SK-N-SH (cell line): ENCODE measurements at regions not wholly inside any gene's neighbourhood (a gene's known extent, or its start where the extent isn't known, plus 50 kb on each side); places are given as distances from the start of the nearest gene placed in this dataset.

Experiments
- CTCF ChIA-PET: fragments of 300-600, 350-600 bp; formaldehyde crosslinking; extraction: SDS; loops from one replicate; lab custom pipeline; 2021; lab: Yijun Ruan, JAX
- POLR2A ChIA-PET: fragments of 350-600 bp; sonication (Branson Sonifier 250); formaldehyde crosslinking; extraction: SDS; loops from one replicate; lab custom pipeline; 2020; ENCODE audit warnings: antibody characterized with exemption, inconsistent platforms; lab: Yijun Ruan, JAX
- DNase-seq: peaks from one replicate; pipeline ENCODE4 v3.0.0; 2012
- H2AFZ ChIP-seq: fragments of 200-600 bp; sonication (generic); 2 replicates; pipeline ENCODE4 v1.8.1; 2016; ENCODE audit warnings: antibody characterized with exemption, mild to moderate bottlenecking, low read depth
- H3F3A ChIP-seq: fragments of 200-600 bp; sonication (generic); replicated peaks from 2 replicates; pipeline ENCODE3; 2016; ENCODE audit warnings: antibody characterized with exemption, mild to moderate bottlenecking; ENCODE audit not compliant: insufficient read depth
- H3K27ac ChIP-seq, 2 experiments: fragments of 200-500 bp in 1 of 2; fragments of 200-600 bp in 1 of 2; sonication (Bioruptor generic) in 1 of 2; sonication (generic), shearing (Covaris generic) in 1 of 2; 2 replicates each; pipeline versions ENCODE4 v1.5.1 to v1.6.1; 2014 to 2016; ENCODE audit warnings: low read depth in 2 of 2, inconsistent platforms in 1 of 2, low read length in 1 of 2, mild to moderate bottlenecking in 1 of 2, mixed read lengths in 1 of 2
- H3K27me3 ChIP-seq: fragments of 200-600 bp; sonication (generic), shearing (Covaris generic); 2 replicates; pipeline ENCODE4 v1.6.1; 2016; ENCODE audit warnings: mixed run types; ENCODE audit not compliant: insufficient read depth
- H3K36me3 ChIP-seq, 2 experiments: fragments of 200-500 bp in 1 of 2; fragments of 200-600 bp in 1 of 2; sonication (Bioruptor generic) in 1 of 2; sonication (generic) in 1 of 2; replicated peaks in 1 of 2; 2 replicates each; pipeline versions ENCODE3 to v1.5.1; 2014 to 2016; ENCODE audit warnings: low read length in 1 of 2, mild to moderate bottlenecking in 1 of 2; ENCODE audit not compliant: insufficient read depth in 2 of 2, control insufficient read depth in 1 of 2
- H3K4me1 ChIP-seq, 2 experiments: fragments of 200-500 bp in 1 of 2; fragments of 200-600 bp in 1 of 2; sonication (Bioruptor generic) in 1 of 2; sonication (generic), shearing (Covaris generic) in 1 of 2; 2 replicates each; pipeline versions ENCODE4 v1.5.1 to v1.6.1; 2014 to 2016; ENCODE audit warnings: low read depth in 1 of 2, low read length in 1 of 2, mixed run types in 1 of 2; ENCODE audit not compliant: insufficient read depth in 2 of 2, control insufficient read depth in 1 of 2
- H3K4me2 ChIP-seq: fragments of 200-600 bp; sonication (generic), shearing (Covaris generic); 2 replicates; pipeline ENCODE4 v1.6.1; 2017; ENCODE audit warnings: mixed run types
- H3K4me3 ChIP-seq, 2 experiments: fragments of 200-500 bp in 1 of 2; fragments of 200-600 bp in 1 of 2; sonication (Bioruptor generic) in 1 of 2; sonication (generic), shearing (Covaris generic) in 1 of 2; 2 replicates each; pipeline versions ENCODE4 v1.5.1 to v1.8.1; 2014 to 2016; ENCODE audit warnings: low read depth in 2 of 2, inconsistent platforms in 1 of 2, low read length in 1 of 2, mild to moderate bottlenecking in 1 of 2, mixed read lengths in 1 of 2, moderate library complexity in 1 of 2
- H3K79me2 ChIP-seq: fragments of 200-600 bp; sonication (generic); 2 replicates; pipeline ENCODE4 v1.8.1; 2017; ENCODE audit warnings: mild to moderate bottlenecking; ENCODE audit not compliant: insufficient read depth
- H3K9ac ChIP-seq: fragments of 200-600 bp; sonication (generic); 2 replicates; pipeline ENCODE4 v1.6.1; 2017; ENCODE audit warnings: mixed run types
- H3K9me2 ChIP-seq: fragments of 200-600 bp; sonication (generic); 2 replicates; pipeline ENCODE4 v1.6.1; 2017; ENCODE audit warnings: mixed run types
- H3K9me3 ChIP-seq: fragments of 200-600 bp; sonication (generic); 2 replicates; pipeline ENCODE4 v1.6.1; 2017; ENCODE audit warnings: mixed run types, mild to moderate bottlenecking, moderate library complexity
- H4K20me1 ChIP-seq: fragments of 200-600 bp; sonication (generic); 2 replicates; pipeline ENCODE4 v1.6.1; 2017; ENCODE audit warnings: mild to moderate bottlenecking, mixed run types; ENCODE audit not compliant: insufficient read depth
- CHD2 ChIP-seq: fragments of 150-350 bp; IDR thresholded peaks from 2 replicates; pipeline ENCODE4 v1.6.1; 2018; ENCODE audit warnings: low read length; ENCODE audit not compliant: partially characterized antibody
- EP300 ChIP-seq, 2 experiments: IDR thresholded peaks; 2 replicates each; pipeline versions ENCODE4 v1.4.0 to v1.6.1; 2012; ENCODE audit warnings: borderline replicate concordance in 1 of 2, low read depth in 1 of 2, low read length in 1 of 2
- FOXM1 ChIP-seq: IDR thresholded peaks from 2 replicates; pipeline ENCODE4 v1.4.0; 2012; ENCODE audit warnings: low read depth, mild to moderate bottlenecking
- MAX ChIP-seq: IDR thresholded peaks from 2 replicates; pipeline ENCODE4 v1.4.0; 2012; ENCODE audit warnings: low read depth
- MEF2A ChIP-seq: IDR thresholded peaks from 2 replicates; pipeline ENCODE4 v1.4.0; 2012; ENCODE audit warnings: low read depth, borderline replicate concordance
- MXI1 ChIP-seq: IDR thresholded peaks from 2 replicates; pipeline ENCODE4 v1.6.1; 2012; ENCODE audit warnings: mild to moderate bottlenecking, low read depth, low read length, improper control_type of control experiment
- NRF1 ChIP-seq: IDR thresholded peaks from 2 replicates; pipeline ENCODE4 v1.6.1; 2012; ENCODE audit warnings: low read depth, mild to moderate bottlenecking, low read length
- PBX3 ChIP-seq: IDR thresholded peaks from 2 replicates; pipeline ENCODE4; 2012
- POLR2AphosphoS5 ChIP-seq: IDR thresholded peaks from 2 replicates; pipeline ENCODE4 v1.6.1; 2012; ENCODE audit warnings: low read depth, low read length
- RAD21 ChIP-seq: IDR thresholded peaks from 2 replicates; pipeline ENCODE4 v1.6.1; 2012; ENCODE audit warnings: mild to moderate bottlenecking, low read length
- RFX5 ChIP-seq: IDR thresholded peaks from 2 replicates; pipeline ENCODE4 v1.6.1; 2012; ENCODE audit warnings: mild to moderate bottlenecking, improper control_type of control experiment, low read length
- WGBS: methylation state at CpG from one replicate; pipeline ENCODE4 v1.1.6; 2017; ENCODE audit warnings: low lambda C conversion rate; 5-methylcytosine and 5-hydroxymethylcytosine counted together
- TF ChIP-seq, protein P1 (sequence below): IDR thresholded peaks from 2 replicates; pipeline ENCODE4 v1.6.1; 2012; ENCODE audit warnings: mild to moderate bottlenecking, low read depth, low read length, moderate library complexity
- TF ChIP-seq, protein P2 (sequence below): fragments of 150-350 bp; IDR thresholded peaks from 2 replicates; pipeline ENCODE4 v1.6.1; 2016; ENCODE audit warnings: mild to moderate bottlenecking, low read depth, low read length

- H3K79me2 ChIP-seq, result no peaks in the 10 kb centered on the region
- H4K20me1 ChIP-seq, result no peaks in the 10 kb centered on the region
- H3K4me2 ChIP-seq, result no peak overlapping the region
- no peak overlapping the region for H3K27ac ChIP-seq
- H2AFZ ChIP-seq, result no peak overlapping the region
- ChIA-PET POLR2A (no interaction called here), CTCF (interaction anchor here (0.8 kb wide), 1 partner anchor 8 kb away, joined by 3 read pairs; no protein-coding TSS in a partner anchor)
- no peaks in the 10 kb centered on the region for H3K9me2 ChIP-seq
- WGBS, result 26% methylated on average over 9 of the region's 14 CpGs
- H3K36me3 ChIP-seq, result no peaks in the 10 kb centered on the region
- H3F3A ChIP-seq, result peaks cover 4% of the 10 kb centered on the region
- no peaks in the 10 kb centered on the region for H3K27me3 ChIP-seq
- no peak overlapping the region for H3K4me3 ChIP-seq
- H3K9ac ChIP-seq, result no peak overlapping the region
- DNase-seq, result no peak
- no peaks in the 10 kb centered on the region for H3K4me1 ChIP-seq
- H3K9me3 ChIP-seq, result no peaks in the 10 kb centered on the region
- TF ChIP-seq MEF2A, result no peak
- TF ChIP-seq NRF1, result no peak
- no peak for TF ChIP-seq PBX3
- TF ChIP-seq, protein P1, sequence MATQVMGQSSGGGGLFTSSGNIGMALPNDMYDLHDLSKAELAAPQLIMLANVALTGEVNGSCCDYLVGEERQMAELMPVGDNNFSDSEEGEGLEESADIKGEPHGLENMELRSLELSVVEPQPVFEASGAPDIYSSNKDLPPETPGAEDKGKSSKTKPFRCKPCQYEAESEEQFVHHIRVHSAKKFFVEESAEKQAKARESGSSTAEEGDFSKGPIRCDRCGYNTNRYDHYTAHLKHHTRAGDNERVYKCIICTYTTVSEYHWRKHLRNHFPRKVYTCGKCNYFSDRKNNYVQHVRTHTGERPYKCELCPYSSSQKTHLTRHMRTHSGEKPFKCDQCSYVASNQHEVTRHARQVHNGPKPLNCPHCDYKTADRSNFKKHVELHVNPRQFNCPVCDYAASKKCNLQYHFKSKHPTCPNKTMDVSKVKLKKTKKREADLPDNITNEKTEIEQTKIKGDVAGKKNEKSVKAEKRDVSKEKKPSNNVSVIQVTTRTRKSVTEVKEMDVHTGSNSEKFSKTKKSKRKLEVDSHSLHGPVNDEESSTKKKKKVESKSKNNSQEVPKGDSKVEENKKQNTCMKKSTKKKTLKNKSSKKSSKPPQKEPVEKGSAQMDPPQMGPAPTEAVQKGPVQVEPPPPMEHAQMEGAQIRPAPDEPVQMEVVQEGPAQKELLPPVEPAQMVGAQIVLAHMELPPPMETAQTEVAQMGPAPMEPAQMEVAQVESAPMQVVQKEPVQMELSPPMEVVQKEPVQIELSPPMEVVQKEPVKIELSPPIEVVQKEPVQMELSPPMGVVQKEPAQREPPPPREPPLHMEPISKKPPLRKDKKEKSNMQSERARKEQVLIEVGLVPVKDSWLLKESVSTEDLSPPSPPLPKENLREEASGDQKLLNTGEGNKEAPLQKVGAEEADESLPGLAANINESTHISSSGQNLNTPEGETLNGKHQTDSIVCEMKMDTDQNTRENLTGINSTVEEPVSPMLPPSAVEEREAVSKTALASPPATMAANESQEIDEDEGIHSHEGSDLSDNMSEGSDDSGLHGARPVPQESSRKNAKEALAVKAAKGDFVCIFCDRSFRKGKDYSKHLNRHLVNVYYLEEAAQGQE, result no peak
- no peak for TF ChIP-seq CHD2
- TF ChIP-seq, protein P2, sequence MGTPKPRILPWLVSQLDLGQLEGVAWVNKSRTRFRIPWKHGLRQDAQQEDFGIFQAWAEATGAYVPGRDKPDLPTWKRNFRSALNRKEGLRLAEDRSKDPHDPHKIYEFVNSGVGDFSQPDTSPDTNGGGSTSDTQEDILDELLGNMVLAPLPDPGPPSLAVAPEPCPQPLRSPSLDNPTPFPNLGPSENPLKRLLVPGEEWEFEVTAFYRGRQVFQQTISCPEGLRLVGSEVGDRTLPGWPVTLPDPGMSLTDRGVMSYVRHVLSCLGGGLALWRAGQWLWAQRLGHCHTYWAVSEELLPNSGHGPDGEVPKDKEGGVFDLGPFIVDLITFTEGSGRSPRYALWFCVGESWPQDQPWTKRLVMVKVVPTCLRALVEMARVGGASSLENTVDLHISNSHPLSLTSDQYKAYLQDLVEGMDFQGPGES, result no peak
- TF ChIP-seq RAD21, result no peak
- no peak for TF ChIP-seq MAX
- no peak for TF ChIP-seq MXI1
- TF ChIP-seq EP300 (IDR thresholded peaks at IDR 0.05; ENCODE audit: borderline replicate concordance in 1 of 2, low read depth in 1 of 2, low read length in 1 of 2), result no peak
- TF ChIP-seq FOXM1, result no peak
- no peak for TF ChIP-seq POLR2AphosphoS5
- TF ChIP-seq RFX5, result no peak
- TF ChIP-seq, all 33 proteins: peak for 0
Measured at GRCh38 chr1:2920421-2921015, 100.7 kb upstream of the ACTRT2 start.
